HG03521 (cell line): ENCODE measurements at regions not wholly inside any gene's neighbourhood (a gene's known extent, or its start where the extent isn't known, plus 50 kb on each side); places are given as distances from the start of the nearest gene placed in this dataset.
"Not testable (repeated sequence)": the region's sequence is repeated elsewhere in the genome, so short reads cannot be mapped to it uniquely, and the experiment has no call there.

Source experiments
- ATAC-seq: cut with Tn5 transposase; IDR thresholded peaks from one replicate; pipeline ENCODE4 v1.9.1; 2021; ENCODE audit warnings: mild to moderate bottlenecking, moderate library complexity; ENCODE audit not compliant: unreplicated experiment

GRCh38 chr1:185549906-185550305 is 184.3 kb upstream of the HMCN1 start:
- no peak for ATAC-seq

- no peak for ATAC-seq
These were observed 188.2 kb upstream of the HMCN1 start for GRCh38 chr1:185546029-185546428.

DNA sequence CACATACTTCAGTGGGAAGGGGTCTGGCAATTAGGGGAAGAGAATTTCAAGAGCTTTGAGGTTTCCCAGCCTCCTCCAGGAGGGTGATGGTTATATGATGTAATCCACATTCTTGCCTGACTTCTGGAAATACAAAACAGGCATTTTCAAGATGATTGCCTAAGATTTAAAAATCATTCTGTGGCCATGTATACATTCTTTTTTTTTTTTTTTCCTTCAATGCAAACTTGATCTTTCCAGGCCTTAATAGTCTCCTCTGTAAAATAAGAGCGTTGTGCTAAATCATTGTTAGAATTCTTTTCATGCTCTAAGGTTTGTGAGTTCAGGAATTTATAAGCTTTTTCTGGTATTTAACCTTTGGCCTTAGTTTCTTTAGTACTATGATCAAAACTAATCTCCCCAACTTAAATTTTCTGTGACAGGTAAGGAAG is 192.3 kb upstream of the HMCN1 start:
- no peak for ATAC-seq

GRCh38 chr1:185540295-185540694 is 193.9 kb upstream of the HMCN1 start:
- no peak for ATAC-seq

- ATAC-seq = no peak
These were observed 194.8 kb upstream of the HMCN1 start for GRCh38 chr1:185539277-185539943.

DNA sequence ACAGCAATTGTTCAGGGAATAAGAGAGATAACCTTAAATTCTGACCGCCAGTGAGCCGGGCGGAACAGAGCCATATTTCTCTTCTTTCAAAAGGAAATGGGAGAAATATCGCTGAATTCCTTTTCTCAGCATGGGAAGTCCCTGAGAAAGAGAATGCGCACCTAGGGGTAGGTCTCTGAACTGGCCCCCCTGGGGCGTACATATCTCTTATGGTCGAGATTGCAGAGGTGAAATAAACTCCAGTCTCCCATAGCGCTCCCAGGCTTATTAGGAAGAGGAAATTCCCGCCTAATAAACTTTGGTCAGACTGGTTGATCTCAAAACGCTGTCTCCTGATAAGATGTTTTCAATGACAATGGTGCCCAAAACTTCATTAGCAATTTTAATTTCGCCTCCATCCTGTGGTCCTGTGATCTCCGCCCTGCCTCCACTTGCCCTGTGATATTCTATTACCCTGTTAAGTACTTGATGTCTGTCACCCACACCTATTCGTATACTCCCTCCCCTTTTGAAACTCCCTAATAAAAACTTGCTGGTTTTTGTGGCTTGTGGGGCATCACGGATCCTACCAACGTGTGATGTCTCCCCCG is 195.8 kb upstream of the HMCN1 start:
- not testable (repeated sequence) for ATAC-seq

- ATAC-seq = no peak
These were observed 196.6 kb upstream of the HMCN1 start for GRCh38 chr1:185537596-185537995.

- no peak for ATAC-seq
These were observed 197.8 kb upstream of the HMCN1 start for GRCh38 chr1:185536165-185536920.

DNA sequence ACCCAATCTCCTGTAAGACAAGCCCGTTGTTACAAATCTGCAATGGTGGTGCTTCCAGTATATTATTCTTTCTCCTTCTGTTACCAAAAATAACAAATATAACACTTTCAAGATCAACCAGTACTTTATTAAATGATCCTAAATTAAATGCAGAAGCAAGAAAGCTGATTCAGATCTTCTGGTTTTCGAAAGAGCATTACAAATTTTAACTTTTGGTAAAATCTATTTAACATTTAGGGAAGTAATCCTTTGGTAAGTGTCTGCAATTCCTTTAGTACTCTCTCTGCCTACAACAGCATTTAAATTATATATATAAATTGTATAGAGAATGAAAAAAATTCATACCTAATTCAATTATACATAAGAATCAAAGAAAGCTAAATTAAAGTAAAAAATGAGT is 198.6 kb upstream of the HMCN1 start:
- ATAC-seq = no peak

- no peak for ATAC-seq
These were observed 199.4 kb upstream of the HMCN1 start for GRCh38 chr1:185534801-185535200.

DNA sequence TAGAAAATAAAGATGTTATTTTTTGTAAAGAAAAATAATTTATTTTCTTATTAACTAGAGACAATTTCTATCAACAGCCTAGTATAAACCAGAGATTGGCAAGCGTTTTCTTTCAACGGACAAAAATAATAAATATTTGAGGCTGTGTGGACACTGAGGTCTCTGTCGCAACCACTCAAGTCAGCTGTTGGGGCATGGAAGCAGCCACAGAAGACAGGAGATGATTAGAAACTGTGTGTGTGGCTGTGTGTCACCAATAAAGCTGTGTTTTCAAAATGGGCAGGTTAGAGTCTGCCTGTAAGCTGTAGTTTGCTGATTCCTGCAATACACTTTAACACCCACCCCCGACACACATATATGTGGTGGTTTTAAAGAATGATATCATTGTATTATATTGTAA is 200.6 kb upstream of the HMCN1 start:
- no peak for ATAC-seq

DNA sequence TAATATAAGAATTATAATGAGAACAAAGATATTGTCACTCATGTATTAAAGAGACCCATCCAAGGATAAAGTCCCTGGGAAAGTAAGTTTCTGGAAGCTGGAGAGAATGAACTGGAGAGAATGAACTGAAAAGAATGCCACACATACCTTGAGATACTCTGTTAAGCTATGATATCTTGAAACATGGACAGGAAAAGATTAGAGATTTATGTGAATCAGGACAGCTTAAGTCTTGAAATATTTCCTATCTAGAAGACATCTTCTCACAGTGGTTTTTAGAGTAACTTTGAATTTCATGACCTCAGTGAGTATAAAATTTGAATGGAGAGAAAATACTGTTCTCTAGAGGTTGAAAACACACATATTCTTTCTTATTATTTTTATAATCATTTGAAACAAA is 201.3 kb upstream of the HMCN1 start:
- ATAC-seq = no peak

- no peak for ATAC-seq
These were observed 202.4 kb upstream of the HMCN1 start for GRCh38 chr1:185531838-185532237.

GRCh38 chr1:185530215-185530614 is 204.0 kb upstream of the HMCN1 start:
- ATAC-seq = no peak

DNA sequence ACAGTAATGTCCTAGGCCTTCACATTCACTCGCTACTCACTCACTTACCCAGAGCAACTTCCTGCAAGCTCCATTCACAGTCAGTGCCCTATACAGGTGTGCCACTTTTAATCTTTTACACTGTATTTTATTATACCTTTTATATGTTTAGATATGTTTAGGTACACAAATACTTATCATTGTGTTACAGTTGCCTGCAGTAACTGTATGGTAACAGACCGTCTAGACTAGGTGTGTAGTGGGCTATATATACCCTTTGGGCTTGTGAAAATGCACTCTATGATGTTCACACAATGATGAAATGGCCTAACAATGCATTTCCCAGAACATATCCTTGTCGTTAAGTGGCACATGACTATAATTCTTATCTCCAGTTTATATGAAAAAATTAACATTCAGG is 204.5 kb upstream of the HMCN1 start:
- ATAC-seq = no peak

DNA sequence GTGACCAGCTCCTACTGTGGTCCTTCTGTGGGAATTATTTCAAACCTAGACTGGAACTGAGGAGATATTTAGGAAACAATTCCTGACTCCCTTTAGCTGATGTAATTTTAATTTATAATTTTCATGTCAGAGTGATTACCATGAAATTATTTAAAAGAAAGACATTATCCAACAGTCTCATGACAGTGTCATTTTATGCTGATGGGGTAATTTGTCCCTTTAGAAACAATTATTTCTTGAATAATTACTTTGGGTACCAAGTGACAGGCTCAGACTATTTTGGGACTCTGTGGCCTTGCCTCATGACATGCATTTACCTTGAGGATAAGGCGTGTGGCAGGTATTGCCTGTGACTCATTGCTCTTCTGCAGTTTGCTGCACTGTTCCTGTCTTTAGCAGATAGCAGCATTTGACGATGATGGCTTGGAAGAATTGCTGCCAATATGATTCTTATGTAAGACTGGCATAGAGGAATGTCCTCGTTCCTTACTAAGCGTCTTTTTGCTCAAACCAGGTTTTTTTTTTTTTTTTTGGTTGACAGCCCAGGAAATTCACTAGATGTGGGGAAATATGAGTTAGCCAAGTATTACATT is 206.0 kb upstream of the HMCN1 start:
- no peak for ATAC-seq

- peak; percentile 99 for ATAC-seq
These were observed 207.6 kb upstream of the HMCN1 start for GRCh38 chr1:185526344-185527307.

GRCh38 chr1:185520188-185520920 is 203.3 kb upstream of the IVNS1ABP start:
- ATAC-seq = peak; percentile 72

GRCh38 chr1:185517808-185518419 is 200.9 kb upstream of the IVNS1ABP start:
- ATAC-seq = no peak
